CD4-positive, CD25-positive, alpha-beta regulatory T cell (primary cell): ENCODE measurements at regions not wholly inside any gene's neighbourhood (a gene's known extent, or its start where the extent isn't known, plus 50 kb on each side); places are given as distances from the start of the nearest gene placed in this dataset.

Experiments used
- ATAC-seq, 2 donors: fragments of 150-1000 bp; cut with Tn5 transposase; one replicate each; pipeline ENCODE4 v1.10.0; 2021; ENCODE audit warnings: low read depth in 2 of 2, moderate number of reproducible peaks in 2 of 2, moderate library complexity in 1 of 2
- DNase-seq, 3 donors: peaks; one replicate each; pipeline versions ENCODE4 v3.0.0 to v3.0.0-alpha.2; 2012 to 2022; ENCODE audit warnings: mixed read lengths in 1 of 3
- H3K27ac ChIP-seq: one replicate; pipeline ENCODE4 v1.7.0; 2013; ENCODE audit warnings: mild to moderate bottlenecking, low read length; ENCODE audit not compliant: insufficient read depth, poor library complexity, severe bottlenecking
- H3K27me3 ChIP-seq: one replicate; pipeline ENCODE4 v1.7.0; 2013; ENCODE audit warnings: low read length; ENCODE audit not compliant: control insufficient read depth, insufficient read depth
- H3K36me3 ChIP-seq: one replicate; pipeline ENCODE4 v1.7.0; 2013; ENCODE audit warnings: mild to moderate bottlenecking, low read length, moderate library complexity; ENCODE audit not compliant: control insufficient read depth, insufficient read depth
- H3K4me1 ChIP-seq: 2 replicates; pipeline ENCODE4 v1.7.0; 2013; ENCODE audit warnings: mild to moderate bottlenecking, low read length; ENCODE audit not compliant: insufficient read depth, control insufficient read depth, poor library complexity, severe bottlenecking
- H3K4me3 ChIP-seq: one replicate; pipeline ENCODE4 v1.7.0; 2013; ENCODE audit warnings: low read depth, mild to moderate bottlenecking, low read length, moderate library complexity
- H3K9me3 ChIP-seq, 2 experiments: 1 replicate in 1 of 2; 2 replicates in 1 of 2; pipeline ENCODE4 v1.7.0; 2013; ENCODE audit warnings: low read length in 2 of 2, mild to moderate bottlenecking in 1 of 2, moderate library complexity in 1 of 2; ENCODE audit not compliant: control insufficient read depth in 2 of 2
- H3K27ac Mint-ChIP-seq, 3 donors: one replicate each; pipeline ENCODE4 v1.8.0; 2020 to 2022; ENCODE audit warnings: mild to moderate bottlenecking in 3 of 3, mixed read lengths in 3 of 3, moderate library complexity in 2 of 3
- H3K27me3 Mint-ChIP-seq: one replicate; pipeline ENCODE4 v1.8.0; 2022; ENCODE audit warnings: mild to moderate bottlenecking, mixed read lengths
- H3K36me3 Mint-ChIP-seq: one replicate; pipeline ENCODE4 v1.8.0; 2020; ENCODE audit warnings: mixed read lengths
- H3K4me1 Mint-ChIP-seq, 4 donors: one replicate each; pipeline ENCODE4 v1.8.0; 2020 to 2022; ENCODE audit warnings: mixed read lengths in 4 of 4, mild to moderate bottlenecking in 1 of 4
- H3K4me3 Mint-ChIP-seq, 4 donors: one replicate each; pipeline ENCODE4 v1.8.0; 2020 to 2022; ENCODE audit warnings: mild to moderate bottlenecking in 4 of 4, mixed read lengths in 4 of 4, moderate library complexity in 3 of 4
- H3K9me3 Mint-ChIP-seq, 7 donors: one replicate each; pipeline ENCODE4 v1.8.0; 2020 to 2022; ENCODE audit warnings: mixed read lengths in 7 of 7, mild to moderate bottlenecking in 3 of 7, moderate library complexity in 2 of 7

DNA sequence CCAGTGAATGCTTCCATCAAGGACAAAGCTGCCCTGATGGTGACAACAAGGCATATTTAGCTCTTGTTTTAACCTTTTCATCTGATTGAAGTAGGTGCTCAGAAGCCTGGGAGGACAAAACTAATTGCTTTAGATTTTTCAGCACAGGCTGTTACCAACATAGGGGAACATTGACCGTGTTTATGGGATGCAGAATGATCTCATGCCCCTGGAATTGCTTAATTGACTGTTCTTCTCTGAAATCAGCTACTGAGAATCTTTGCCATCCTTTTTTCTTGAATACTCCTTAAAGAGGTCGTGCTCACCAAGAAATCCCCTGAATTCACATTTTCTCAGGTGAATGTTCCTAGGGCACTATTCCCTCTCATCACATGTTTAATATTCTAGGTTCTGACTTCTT lies 95.9 kb upstream of the CCDC190 start:
- Mint-ChIP-seq H3K27me3 (peaks cover 10% of the 10 kb centered on the region), H3K36me3 (no peaks in the 10 kb centered on the region), H3K4me1 (peaks cover 0 to 2% (median 0%) of the 10 kb centered on the region in 4 donors), H3K9me3 (peaks cover 0 to 2% (median 0%) of the 10 kb centered on the region in 7 donors), H3K27ac (no peak overlapping the region), H3K4me3 (no peak overlapping the region)
- H3K36me3 ChIP-seq = no peaks in the 10 kb centered on the region
- no peak overlapping the region for H3K27ac ChIP-seq
- no peaks in the 10 kb centered on the region for H3K9me3 ChIP-seq
- H3K4me3 ChIP-seq = no peak overlapping the region
- no peaks in the 10 kb centered on the region for H3K4me1 ChIP-seq
- ATAC-seq = no peak
- DNase-seq = no peak
- no peaks in the 10 kb centered on the region for H3K27me3 ChIP-seq

DNA sequence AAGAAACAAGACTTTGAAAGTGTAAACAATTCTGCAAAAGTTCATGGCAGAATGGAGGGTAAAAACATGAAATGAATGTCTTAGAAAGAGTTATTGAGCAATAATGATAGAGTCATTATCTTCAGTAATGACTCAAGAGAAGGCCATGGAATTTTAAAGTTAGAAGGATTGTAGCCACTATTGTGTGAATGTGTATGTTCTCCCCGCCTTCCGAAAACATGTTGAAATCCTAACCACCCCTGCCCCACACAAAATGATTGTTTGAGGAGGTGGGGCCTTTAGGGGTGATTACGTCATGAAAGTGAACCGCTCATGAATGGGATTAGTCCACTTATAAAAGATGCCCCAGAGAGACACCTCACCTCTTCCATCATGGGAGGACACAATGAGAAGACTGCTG lies 93.8 kb upstream of the CCDC190 start:
- H3K4me1 Mint-ChIP-seq = peaks cover 0 to 4% (median 0%) of the 10 kb centered on the region in 4 donors
- H3K27me3 ChIP-seq = no peaks in the 10 kb centered on the region
- H3K4me1 ChIP-seq = no peaks in the 10 kb centered on the region
- no peak overlapping the region for H3K4me3 ChIP-seq
- no peaks in the 10 kb centered on the region for H3K36me3 Mint-ChIP-seq
- H3K9me3 ChIP-seq = no peaks in the 10 kb centered on the region
- H3K27ac Mint-ChIP-seq = no peak overlapping the region
- H3K27ac ChIP-seq = no peak overlapping the region
- no peak for DNase-seq
- H3K4me3 Mint-ChIP-seq = no peak overlapping the region
- peaks cover 10% of the 10 kb centered on the region for H3K27me3 Mint-ChIP-seq
- peaks cover 0 to 2% (median 0%) of the 10 kb centered on the region in 7 donors for H3K9me3 Mint-ChIP-seq
- H3K36me3 ChIP-seq = no peaks in the 10 kb centered on the region
- no peak for ATAC-seq

GRCh38 chr1:162952956-162953355 lies 92.0 kb upstream of the CCDC190 start:
- no peak overlapping the region for H3K4me3 Mint-ChIP-seq
- DNase-seq = no peak
- H3K27ac Mint-ChIP-seq = no peak overlapping the region
- Histone ChIP-seq H3K4me3 (no peak overlapping the region), H3K27ac (no peak overlapping the region), H3K9me3 (no peaks in the 10 kb centered on the region), H3K36me3 (no peaks in the 10 kb centered on the region), H3K4me1 (no peaks in the 10 kb centered on the region), H3K27me3 (no peaks in the 10 kb centered on the region)
- H3K36me3 Mint-ChIP-seq = no peaks in the 10 kb centered on the region
- peaks cover 0 to 4% (median 0%) of the 10 kb centered on the region in 4 donors for H3K4me1 Mint-ChIP-seq
- peaks cover 0 to 2% (median 0%) of the 10 kb centered on the region in 7 donors for H3K9me3 Mint-ChIP-seq
- H3K27me3 Mint-ChIP-seq = peaks cover 10% of the 10 kb centered on the region
- ATAC-seq = no peak

DNA sequence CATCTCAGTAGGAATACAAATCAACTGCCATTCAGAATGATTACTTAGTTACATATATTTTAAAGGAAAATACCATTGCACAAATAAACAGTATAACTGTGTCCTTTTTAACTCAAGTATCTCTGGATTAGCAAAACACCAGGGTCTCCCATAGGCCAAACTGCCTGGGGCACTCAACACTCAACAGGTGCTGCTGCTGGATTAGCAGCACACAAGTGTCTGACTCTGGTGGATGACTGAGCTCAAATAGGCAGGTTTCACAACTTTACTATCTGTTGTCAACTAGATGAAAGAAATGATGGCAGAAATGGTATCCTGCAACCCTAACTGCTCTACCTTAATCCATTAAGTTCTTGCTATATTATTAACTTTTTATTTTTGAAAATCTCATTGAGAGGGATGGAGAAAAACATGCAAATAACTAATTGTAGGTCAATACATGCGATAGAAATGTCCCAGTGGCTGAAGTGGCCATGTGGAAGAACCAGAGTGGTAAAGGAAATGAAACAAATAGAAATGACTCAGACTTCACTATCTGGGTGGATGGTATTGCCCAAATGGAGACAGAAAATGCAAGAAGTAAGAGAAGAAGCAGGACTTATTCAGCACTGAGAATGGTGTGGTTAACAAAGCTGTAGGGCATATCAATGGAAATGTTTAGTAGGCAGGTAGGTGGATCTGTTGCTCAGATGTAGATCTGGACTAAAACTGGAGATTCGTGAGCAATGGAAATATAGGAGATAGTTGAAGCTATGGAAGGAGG lies 90.8 kb upstream of the CCDC190 start:
- no peak overlapping the region for H3K27ac Mint-ChIP-seq
- no peaks in the 10 kb centered on the region for H3K9me3 Mint-ChIP-seq
- ATAC-seq (no peak), DNase-seq (peak in 1 of 3 donors; percentile 1)
- no peaks in the 10 kb centered on the region for H3K4me1 ChIP-seq
- H3K36me3 ChIP-seq = no peaks in the 10 kb centered on the region
- H3K27ac ChIP-seq = no peak overlapping the region
- no peaks in the 10 kb centered on the region for H3K9me3 ChIP-seq
- H3K4me3 Mint-ChIP-seq = no peak overlapping the region
- H3K27me3 Mint-ChIP-seq = peaks cover 10% of the 10 kb centered on the region
- no peak overlapping the region for H3K4me3 ChIP-seq
- no peaks in the 10 kb centered on the region for H3K27me3 ChIP-seq
- peaks cover 0 to 4% (median 0%) of the 10 kb centered on the region in 4 donors for H3K4me1 Mint-ChIP-seq
- H3K36me3 Mint-ChIP-seq = no peaks in the 10 kb centered on the region

GRCh38 chr1:162950187-162950586 lies 89.2 kb upstream of the CCDC190 start:
- Histone ChIP-seq H3K36me3 (no peaks in the 10 kb centered on the region), H3K9me3 (no peaks in the 10 kb centered on the region), H3K4me3 (no peak overlapping the region), H3K4me1 (no peaks in the 10 kb centered on the region), H3K27ac (no peak overlapping the region), H3K27me3 (no peaks in the 10 kb centered on the region)
- no peak overlapping the region for H3K27ac Mint-ChIP-seq
- DNase-seq (no peak), ATAC-seq (no peak)
- H3K4me3 Mint-ChIP-seq = no peak overlapping the region
- H3K4me1 Mint-ChIP-seq = peaks cover 0 to 4% (median 0%) of the 10 kb centered on the region in 4 donors
- peaks cover 9% of the 10 kb centered on the region for H3K27me3 Mint-ChIP-seq
- H3K36me3 Mint-ChIP-seq = no peaks in the 10 kb centered on the region
- no peaks in the 10 kb centered on the region for H3K9me3 Mint-ChIP-seq

- Mint-ChIP-seq H3K4me1 (no peaks in the 10 kb centered on the region), H3K27ac (no peak overlapping the region), H3K36me3 (no peaks in the 10 kb centered on the region), H3K9me3 (no peaks in the 10 kb centered on the region), H3K27me3 (peaks cover 4% of the 10 kb centered on the region), H3K4me3 (no peak overlapping the region)
- Histone ChIP-seq H3K4me1 (no peaks in the 10 kb centered on the region), H3K27me3 (peaks cover 3% of the 10 kb centered on the region), H3K36me3 (no peaks in the 10 kb centered on the region), H3K27ac (no peak overlapping the region), H3K4me3 (no peak overlapping the region), H3K9me3 (no peaks in the 10 kb centered on the region)
- ATAC-seq (no peak), DNase-seq (no peak)
These were observed 85.7 kb upstream of the CCDC190 start for GRCh38 chr1:162946701-162947100.

DNA sequence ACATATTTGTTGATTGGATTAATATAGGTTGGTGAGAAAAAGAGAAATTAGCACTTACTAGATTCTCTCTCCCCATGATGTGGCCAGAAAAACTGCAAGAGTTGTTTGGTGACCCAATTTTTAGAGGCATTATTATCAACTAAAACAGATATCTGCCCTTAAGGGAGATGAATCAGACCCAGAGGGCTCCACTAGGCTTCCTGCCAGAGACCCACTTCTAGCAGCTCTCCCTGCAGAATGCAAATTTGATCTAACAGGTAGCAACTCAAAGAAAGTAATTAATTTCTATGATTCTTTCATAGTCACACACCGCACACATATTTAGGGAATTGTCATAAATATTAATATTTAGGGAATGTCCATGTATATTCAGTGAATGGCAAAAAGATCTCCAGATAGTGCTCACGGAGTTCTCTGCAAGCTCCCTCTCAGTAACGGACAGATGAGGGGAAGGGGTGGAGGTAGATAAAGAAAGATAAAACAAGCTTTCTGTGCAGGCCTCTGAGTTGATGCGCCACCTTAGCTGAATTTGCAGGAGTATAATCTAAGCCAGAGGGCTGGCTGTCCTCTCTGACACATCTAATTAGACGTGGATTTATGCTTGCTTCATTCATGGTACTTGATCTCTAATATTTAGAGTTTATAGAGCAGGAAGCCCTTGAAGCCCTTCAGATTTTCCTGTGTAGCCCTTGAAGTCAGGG lies 84.1 kb upstream of the CCDC190 start:
- H3K27me3 Mint-ChIP-seq = peaks cover 4% of the 10 kb centered on the region
- DNase-seq = no peak
- ATAC-seq = no peak
- Histone ChIP-seq H3K36me3 (no peaks in the 10 kb centered on the region), H3K9me3 (no peaks in the 10 kb centered on the region), H3K27me3 (peaks cover 8% of the 10 kb centered on the region), H3K27ac (no peak overlapping the region), H3K4me1 (no peaks in the 10 kb centered on the region), H3K4me3 (no peak overlapping the region)
- no peak overlapping the region for H3K4me3 Mint-ChIP-seq
- no peak overlapping the region for H3K27ac Mint-ChIP-seq
- H3K4me1 Mint-ChIP-seq = no peaks in the 10 kb centered on the region
- no peaks in the 10 kb centered on the region for H3K9me3 Mint-ChIP-seq
- no peaks in the 10 kb centered on the region for H3K36me3 Mint-ChIP-seq

DNA sequence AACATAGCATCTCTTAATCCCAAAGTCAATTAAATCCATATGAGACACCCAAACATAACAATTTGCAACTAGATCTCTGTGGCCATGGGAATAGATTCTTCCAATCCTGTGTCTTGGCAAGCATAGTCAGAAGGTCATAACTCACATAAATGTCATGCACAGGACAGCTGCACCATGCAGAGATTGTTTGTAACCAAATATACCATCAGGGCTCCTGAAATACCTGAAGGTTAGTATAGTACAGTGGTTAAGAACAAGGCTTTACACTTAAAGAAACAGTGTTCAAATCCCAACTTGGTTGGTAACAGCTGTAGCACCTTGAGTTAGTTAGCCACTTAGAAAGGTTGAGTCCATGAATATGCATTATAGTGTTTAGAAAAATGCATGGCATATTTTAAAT lies 82.6 kb upstream of the CCDC190 start:
- no peaks in the 10 kb centered on the region for H3K36me3 Mint-ChIP-seq
- peaks cover 8% of the 10 kb centered on the region for H3K27me3 ChIP-seq
- peaks cover 0 to 4% (median 0%) of the 10 kb centered on the region in 7 donors for H3K9me3 Mint-ChIP-seq
- no peaks in the 10 kb centered on the region for H3K9me3 ChIP-seq
- H3K4me3 ChIP-seq = no peak overlapping the region
- H3K4me3 Mint-ChIP-seq = no peak overlapping the region
- no peak overlapping the region for H3K27ac Mint-ChIP-seq
- no peaks in the 10 kb centered on the region for H3K4me1 ChIP-seq
- H3K4me1 Mint-ChIP-seq = no peaks in the 10 kb centered on the region
- peaks cover 4% of the 10 kb centered on the region for H3K27me3 Mint-ChIP-seq
- H3K27ac ChIP-seq = no peak overlapping the region
- ATAC-seq (no peak), DNase-seq (no peak)
- no peaks in the 10 kb centered on the region for H3K36me3 ChIP-seq
